H9 (cell line): ENCODE measurements at regions not wholly inside any gene's neighbourhood (a gene's known extent, or its start where the extent isn't known, plus 50 kb on each side); places are given as distances from the start of the nearest gene placed in this dataset.

Source experiments
- DNase-seq: peaks from one replicate; pipeline ENCODE4 v3.0.0-alpha.2; 2017
- H2AFZ ChIP-seq: one replicate; pipeline ENCODE4 v1.6.1; 2013; ENCODE audit warnings: mild to moderate bottlenecking, low read length, control low read depth, moderate library complexity
- H2AK5ac ChIP-seq: 2 replicates; pipeline ENCODE4 v1.6.1; 2013; ENCODE audit warnings: low read length, control low read depth, mixed read lengths; ENCODE audit not compliant: insufficient read length
- H2BK120ac ChIP-seq: one replicate; pipeline ENCODE4 v1.6.1; 2013; ENCODE audit warnings: low read depth, mild to moderate bottlenecking, low read length, control low read depth, inconsistent platforms; ENCODE audit not compliant: poor library complexity, severe bottlenecking
- H2BK12ac ChIP-seq: 2 replicates; pipeline ENCODE4 v1.6.1; 2013; ENCODE audit warnings: low read length, control low read depth, mixed read lengths, low read depth; ENCODE audit not compliant: insufficient read length
- H2BK15ac ChIP-seq: 2 replicates; pipeline ENCODE4 v1.6.1; 2013; ENCODE audit warnings: low read depth, low read length, control low read depth
- H2BK20ac ChIP-seq: one replicate; pipeline ENCODE4 v1.6.1; 2013; ENCODE audit warnings: low read depth, mild to moderate bottlenecking, low read length, control low read depth, inconsistent platforms; ENCODE audit not compliant: poor library complexity, severe bottlenecking
- H2BK5ac ChIP-seq: 2 replicates; pipeline ENCODE4 v1.6.1; 2013; ENCODE audit warnings: low read length, control low read depth, mixed read lengths; ENCODE audit not compliant: insufficient read length
- H3K14ac ChIP-seq: 2 replicates; pipeline ENCODE4 v1.6.1; 2013; ENCODE audit warnings: low read length, control low read depth; ENCODE audit not compliant: insufficient read depth
- H3K18ac ChIP-seq: 2 replicates; pipeline ENCODE4 v1.6.1; 2013; ENCODE audit warnings: low read depth, mild to moderate bottlenecking, mixed read lengths, low read length, control low read depth; ENCODE audit not compliant: insufficient read length
- H3K23ac ChIP-seq: 2 replicates; pipeline ENCODE4 v1.6.1; 2013; ENCODE audit warnings: low read length, control low read depth, mixed read lengths, low read depth; ENCODE audit not compliant: insufficient read length
- H3K23me2 ChIP-seq: 2 replicates; pipeline ENCODE4 v1.6.1; 2013; ENCODE audit warnings: low read depth, mild to moderate bottlenecking, mixed read lengths, low read length, control low read depth; ENCODE audit not compliant: insufficient read length, poor library complexity, severe bottlenecking
- H3K27ac ChIP-seq: 2 replicates; pipeline ENCODE4 v1.5.1; 2013; ENCODE audit warnings: low read length, control low read depth, mixed read lengths, low read depth; ENCODE audit not compliant: insufficient read length
- H3K27me3 ChIP-seq: 2 replicates; pipeline ENCODE4 v1.6.1; 2013; ENCODE audit warnings: low read length, control low read depth, inconsistent platforms; ENCODE audit not compliant: insufficient read depth
- H3K4ac ChIP-seq: 2 replicates; pipeline ENCODE4 v1.6.1; 2013; ENCODE audit warnings: low read depth, mild to moderate bottlenecking, control low read depth, inconsistent platforms, low read length, moderate library complexity
- H3K4me1 ChIP-seq: 2 replicates; pipeline ENCODE4 v1.6.1; 2013; ENCODE audit warnings: low read length, control low read depth, inconsistent platforms; ENCODE audit not compliant: insufficient read depth
- H3K4me2 ChIP-seq: 2 replicates; pipeline ENCODE4 v1.6.1; 2013; ENCODE audit warnings: low read length, control low read depth, mixed read lengths; ENCODE audit not compliant: insufficient read length, insufficient read depth
- H3K56ac ChIP-seq: 2 replicates; pipeline ENCODE4 v1.6.1; 2013; ENCODE audit warnings: low read depth, mild to moderate bottlenecking, mixed read lengths, low read length, control low read depth; ENCODE audit not compliant: insufficient read length
- H3K79me1 ChIP-seq: 2 replicates; pipeline ENCODE4 v1.6.1; 2013; ENCODE audit warnings: low read depth, mild to moderate bottlenecking, moderate library complexity, low read length, control low read depth, inconsistent platforms; ENCODE audit not compliant: insufficient read depth, poor library complexity, severe bottlenecking
- H3K79me2 ChIP-seq: 2 replicates; pipeline ENCODE4 v1.6.1; 2013; ENCODE audit warnings: low read length, control low read depth, inconsistent platforms; ENCODE audit not compliant: insufficient read depth
- H3K9ac ChIP-seq: 2 replicates; pipeline ENCODE4 v1.6.1; 2013; ENCODE audit warnings: low read length, control low read depth, mixed read lengths; ENCODE audit not compliant: insufficient read length; ENCODE audit errors: extremely low read depth
- H3K9me3 ChIP-seq: one replicate; pipeline ENCODE4 v1.6.1; 2013; ENCODE audit warnings: low read depth, low read length, inconsistent platforms; ENCODE audit not compliant: control insufficient read depth
- H3T11ph ChIP-seq: one replicate; pipeline ENCODE4 v1.6.1; 2013; ENCODE audit warnings: mild to moderate bottlenecking, low read length, control low read depth, inconsistent platforms
- H4K20me1 ChIP-seq: one replicate; pipeline ENCODE4 v1.6.1; 2013; ENCODE audit not compliant: control insufficient read depth, insufficient read length, insufficient read depth
- H4K5ac ChIP-seq: 2 replicates; pipeline ENCODE4 v1.6.1; 2013; ENCODE audit warnings: low read depth, mild to moderate bottlenecking, mixed read lengths, low read length, control low read depth; ENCODE audit not compliant: insufficient read length
- H4K8ac ChIP-seq: replicated peaks from 2 replicates; pipeline ENCODE4 v1.6.1; 2013; ENCODE audit warnings: low read length, control low read depth, mixed read lengths, low read depth; ENCODE audit not compliant: insufficient read length
- H4K91ac ChIP-seq: 2 replicates; pipeline ENCODE4 v1.6.1; 2013; ENCODE audit warnings: low read depth, mild to moderate bottlenecking, moderate library complexity, mixed read lengths, low read length, control low read depth; ENCODE audit not compliant: insufficient read length
- H3K27ac Mint-ChIP-seq, 3 experiments: 2 replicates in 2 of 3; 3 replicates in 1 of 3; pipeline ENCODE4 v1.8.0; 2020 to 2021; ENCODE audit warnings: mixed read lengths in 3 of 3, mild to moderate bottlenecking in 1 of 3, moderate library complexity in 1 of 3
- H3K27me3 Mint-ChIP-seq: 2 replicates; pipeline ENCODE4 v1.8.0; 2021; ENCODE audit warnings: low read depth, mild to moderate bottlenecking, moderate library complexity, mixed read lengths
- H3K36me3 Mint-ChIP-seq, 3 experiments: 2 replicates in 2 of 3; 3 replicates in 1 of 3; pipeline ENCODE4 v1.8.0; 2020 to 2021; ENCODE audit warnings: low read depth in 3 of 3, mixed read lengths in 3 of 3; ENCODE audit not compliant: insufficient read depth in 1 of 3
- H3K4me1 Mint-ChIP-seq, 2 experiments: 2 replicates each; pipeline ENCODE4 v1.8.0; 2020; ENCODE audit warnings: mixed read lengths in 2 of 2
- H3K4me3 Mint-ChIP-seq, 2 experiments: 2 replicates in 1 of 2; 3 replicates in 1 of 2; pipeline ENCODE4 v1.8.0; 2020 to 2021; ENCODE audit warnings: mild to moderate bottlenecking in 2 of 2, mixed read lengths in 2 of 2, moderate library complexity in 1 of 2
- H3K9me3 Mint-ChIP-seq, 2 experiments: 2 replicates in 1 of 2; 3 replicates in 1 of 2; pipeline ENCODE4 v1.8.0; 2020; ENCODE audit warnings: mild to moderate bottlenecking in 2 of 2, mixed read lengths in 2 of 2, moderate library complexity in 1 of 2
- WGBS: extraction: QIAGEN DNeasy Blood & Tissue Kit; methylation state at CpG from one replicate; pipeline ENCODE4 v1.1.7; 2013; ENCODE audit warnings: missing lambda C conversion rate, low lambda C conversion rate, mixed read lengths; ENCODE audit not compliant: insufficient read length; ENCODE audit errors: extremely low coverage; 5-methylcytosine and 5-hydroxymethylcytosine counted together
- TF ChIP-seq, protein P1 (sequence below): fragments of 200-600 bp; sonication (generic); conservative IDR thresholded peaks from 3 replicates; pipeline ENCODE4 v1.8.0; 2021; ENCODE audit warnings: antibody characterized with exemption, mild to moderate bottlenecking

DNA sequence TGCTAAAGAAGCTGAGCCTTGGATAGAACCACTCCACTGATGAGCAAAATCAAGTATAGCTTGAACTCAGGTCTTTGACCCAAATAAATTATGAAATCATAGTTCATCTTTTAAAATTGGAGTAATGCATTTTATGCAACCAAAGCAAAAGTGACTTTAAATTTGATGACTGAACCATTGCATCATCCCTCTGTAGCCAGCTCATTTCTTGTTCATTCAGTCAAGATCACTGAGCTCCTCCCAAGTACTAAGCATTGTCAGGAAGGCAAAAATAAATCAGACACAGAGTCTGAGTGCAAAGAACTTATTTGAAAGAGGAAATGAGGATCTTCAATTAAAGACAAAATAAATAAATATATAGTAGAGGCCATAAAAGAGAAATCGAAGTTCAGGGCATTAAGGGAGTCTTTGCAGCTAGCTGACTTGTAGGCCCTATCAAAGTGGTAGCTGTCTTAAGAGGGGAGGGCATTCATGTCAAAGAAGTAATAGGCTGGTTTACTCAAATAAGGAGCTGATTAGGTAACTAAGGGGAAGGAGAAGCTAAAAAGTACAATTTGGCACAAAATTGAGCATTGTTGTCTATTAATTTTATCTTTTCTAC lies 411.8 kb downstream of the MTX2 start:
- Mint-ChIP-seq H3K27ac (no peak overlapping the region; a peak in 1 of 7 replicates), H3K4me3 (no peak overlapping the region), H3K9me3 (no peaks in the 10 kb centered on the region; a peak in 1 of 5 replicates), H3K36me3 (no peaks in the 10 kb centered on the region), H3K27me3 (peaks cover 6% of the 10 kb centered on the region), H3K4me1 (peaks cover 24 to 30% of the 10 kb centered on the region in 2 experiments)
- no peak overlapping the region for H4K91ac ChIP-seq
- no peak overlapping the region for H3K27ac ChIP-seq
- H4K8ac ChIP-seq = no peak overlapping the region
- no peak overlapping the region for H2AK5ac ChIP-seq
- H3K79me2 ChIP-seq = no peaks in the 10 kb centered on the region
- no peak overlapping the region for H2BK15ac ChIP-seq
- H3T11ph ChIP-seq = no peak overlapping the region
- H3K56ac ChIP-seq = no peak overlapping the region
- DNase-seq = no peak
- no CpG with 5 or more reads among the region's 1 CpG for WGBS
- no peak overlapping the region for H3K18ac ChIP-seq
- no peak overlapping the region for H2BK5ac ChIP-seq
- H2AFZ ChIP-seq = no peak overlapping the region
- H2BK120ac ChIP-seq = no peak overlapping the region
- H3K79me1 ChIP-seq = no peaks in the 10 kb centered on the region
- H3K9me3 ChIP-seq = no peaks in the 10 kb centered on the region
- no peak overlapping the region for H3K4me2 ChIP-seq
- no peaks in the 10 kb centered on the region for H3K23me2 ChIP-seq
- no peak overlapping the region for H3K23ac ChIP-seq
- no peaks in the 10 kb centered on the region for H3K27me3 ChIP-seq
- no peak overlapping the region for H2BK12ac ChIP-seq
- no peak overlapping the region for H3K4ac ChIP-seq
- H2BK20ac ChIP-seq = no peak overlapping the region
- TF ChIP-seq, protein P1, sequence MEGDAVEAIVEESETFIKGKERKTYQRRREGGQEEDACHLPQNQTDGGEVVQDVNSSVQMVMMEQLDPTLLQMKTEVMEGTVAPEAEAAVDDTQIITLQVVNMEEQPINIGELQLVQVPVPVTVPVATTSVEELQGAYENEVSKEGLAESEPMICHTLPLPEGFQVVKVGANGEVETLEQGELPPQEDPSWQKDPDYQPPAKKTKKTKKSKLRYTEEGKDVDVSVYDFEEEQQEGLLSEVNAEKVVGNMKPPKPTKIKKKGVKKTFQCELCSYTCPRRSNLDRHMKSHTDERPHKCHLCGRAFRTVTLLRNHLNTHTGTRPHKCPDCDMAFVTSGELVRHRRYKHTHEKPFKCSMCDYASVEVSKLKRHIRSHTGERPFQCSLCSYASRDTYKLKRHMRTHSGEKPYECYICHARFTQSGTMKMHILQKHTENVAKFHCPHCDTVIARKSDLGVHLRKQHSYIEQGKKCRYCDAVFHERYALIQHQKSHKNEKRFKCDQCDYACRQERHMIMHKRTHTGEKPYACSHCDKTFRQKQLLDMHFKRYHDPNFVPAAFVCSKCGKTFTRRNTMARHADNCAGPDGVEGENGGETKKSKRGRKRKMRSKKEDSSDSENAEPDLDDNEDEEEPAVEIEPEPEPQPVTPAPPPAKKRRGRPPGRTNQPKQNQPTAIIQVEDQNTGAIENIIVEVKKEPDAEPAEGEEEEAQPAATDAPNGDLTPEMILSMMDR = no peak
- H3K14ac ChIP-seq = no peak overlapping the region
- no peak overlapping the region for H3K9ac ChIP-seq
- H4K20me1 ChIP-seq = no peaks in the 10 kb centered on the region
- H3K4me1 ChIP-seq = peaks cover under 1% of the 10 kb centered on the region; the same call in 1 of the 2 replicates
- H4K5ac ChIP-seq = no peak overlapping the region
